ENCODE measurements at regions not wholly inside any gene's neighbourhood (a gene's known extent, or its start where the extent isn't known, plus 50 kb on each side); places are given as distances from the start of the nearest gene placed in this dataset.

GRCh38 chr2:236965021-236965840 lies 120.5 kb upstream of the COPS8 start:
- no peak for DNase-seq

- no peak for DNase-seq
These were observed 119.9 kb upstream of the COPS8 start for GRCh38 chr2:236965841-236966096.

GRCh38 chr2:236967499-236967783 lies 118.2 kb upstream of the COPS8 start:
- no peak for DNase-seq

GRCh38 chr2:236968101-236968879 lies 117.4 kb upstream of the COPS8 start:
- DNase-seq = no peak

- DNase-seq = no peak
These were observed 116.7 kb upstream of the COPS8 start for GRCh38 chr2:236968880-236969534.

GRCh38 chr2:236969767-236970655 lies 115.7 kb upstream of the COPS8 start:
- DNase-seq = no peak

- no peak for DNase-seq
These were observed 115.1 kb upstream of the COPS8 start for GRCh38 chr2:236970656-236971010.

GRCh38 chr2:236971131-236971821 lies 114.4 kb upstream of the COPS8 start:
- no peak for DNase-seq

- DNase-seq = no peak
These were observed 113.7 kb upstream of the COPS8 start for GRCh38 chr2:236971919-236972381.

- no peak for DNase-seq
These were observed 113.0 kb upstream of the COPS8 start for GRCh38 chr2:236972491-236973342.

GRCh38 chr2:236973343-236973980 lies 112.2 kb upstream of the COPS8 start:
- no peak for DNase-seq

- DNase-seq = no peak
These were observed 111.5 kb upstream of the COPS8 start for GRCh38 chr2:236974148-236974547.

- no peak for DNase-seq
These were observed 110.9 kb upstream of the COPS8 start for GRCh38 chr2:236974752-236975151.

GRCh38 chr2:236975766-236976165 lies 109.9 kb upstream of the COPS8 start:
- no peak for DNase-seq

GRCh38 chr2:236976266-236977062 lies 109.2 kb upstream of the COPS8 start:
- DNase-seq = no peak

GRCh38 chr2:236977063-236977851 lies 108.4 kb upstream of the COPS8 start:
- no peak for DNase-seq

- no peak for DNase-seq
These were observed 107.8 kb upstream of the COPS8 start for GRCh38 chr2:236977852-236978398.

- no peak for DNase-seq
These were observed 106.0 kb upstream of the COPS8 start for GRCh38 chr2:236979664-236980063.

- DNase-seq = no peak
These were observed 104.7 kb upstream of the COPS8 start for GRCh38 chr2:236980961-236981360.
